Inferior parietal cortex (tissue), 1 donor: ENCODE measurements at regions not wholly inside any gene's neighbourhood (a gene's known extent, or its start where the extent isn't known, plus 50 kb on each side); places are given as distances from the start of the nearest gene placed in this dataset.

Source experiments
- DNase-seq: peaks from one replicate; pipeline ENCODE4 v3.0.0-alpha.2; 2016; ENCODE audit errors: extremely low spot score

- DNase-seq: no peak
Observed at GRCh38 chr2:204108781-204109295, 172.3 kb downstream of the ICOS start.

GRCh38 chr2:204109681-204110080, 173.1 kb downstream of the ICOS start:
- DNase-seq: no peak

GRCh38 chr2:204110338-204110741, 173.8 kb downstream of the ICOS start:
- DNase-seq: no peak

- DNase-seq: no peak
Observed at GRCh38 chr2:204110751-204111516, 174.4 kb downstream of the ICOS start.

- no peak for DNase-seq
Observed at GRCh38 chr2:204112084-204112770, 175.7 kb downstream of the ICOS start.

GRCh38 chr2:204114295-204115136, 178.0 kb downstream of the ICOS start:
- no peak for DNase-seq

- DNase-seq: no peak
Observed at GRCh38 chr2:204115137-204116056, 178.8 kb downstream of the ICOS start.

- peak; percentile 69 for DNase-seq
Observed at GRCh38 chr2:204116159-204116792, 179.7 kb downstream of the ICOS start.

- DNase-seq: no peak
Observed at GRCh38 chr2:204122425-204122824, 185.9 kb downstream of the ICOS start.

- DNase-seq: no peak
Observed at GRCh38 chr2:204124140-204124750, 187.7 kb downstream of the ICOS start.

GRCh38 chr2:204126705-204127104, 190.1 kb downstream of the ICOS start:
- no peak for DNase-seq

GRCh38 chr2:204127238-204127637, 190.7 kb downstream of the ICOS start:
- DNase-seq: no peak

GRCh38 chr2:204129591-204130294, 193.2 kb downstream of the ICOS start:
- DNase-seq: no peak

- DNase-seq: no peak
Observed at GRCh38 chr2:204131621-204132020, 195.1 kb downstream of the ICOS start.

GRCh38 chr2:204133476-204133875, 196.9 kb downstream of the ICOS start:
- no peak for DNase-seq

GRCh38 chr2:204134421-204134820, 197.9 kb downstream of the ICOS start:
- DNase-seq: no peak

- no peak for DNase-seq
Observed at GRCh38 chr2:204135752-204136151, 199.2 kb downstream of the ICOS start.

- no peak for DNase-seq
Observed at GRCh38 chr2:204138206-204138605, 201.6 kb downstream of the ICOS start.

GRCh38 chr2:204140246-204140645, 203.7 kb downstream of the ICOS start:
- DNase-seq: no peak
